Loucy (cell line): ENCODE measurements at regions not wholly inside any gene's neighbourhood (a gene's known extent, or its start where the extent isn't known, plus 50 kb on each side); places are given as distances from the start of the nearest gene placed in this dataset.

Source experiments
- H2AFZ ChIP-seq: fragments of 200-600 bp; sonication (generic); 2 replicates; pipeline ENCODE4 v1.6.0; 2016; ENCODE audit warnings: antibody characterized with exemption, mild to moderate bottlenecking, low read length, moderate library complexity
- H3F3A ChIP-seq: fragments of 200-600 bp; 2 replicates; pipeline ENCODE4 v1.6.0; 2016; ENCODE audit warnings: antibody characterized with exemption, low read depth, mild to moderate bottlenecking
- H3K27me3 ChIP-seq: fragments of 200-600 bp; sonication (generic); 2 replicates; pipeline ENCODE4 v1.6.1; 2014; ENCODE audit warnings: low read length, mild to moderate bottlenecking; ENCODE audit not compliant: insufficient read depth, poor library complexity, severe bottlenecking
- H3K36me3 ChIP-seq: fragments of 200-600 bp; sonication (generic); 2 replicates; pipeline ENCODE4 v1.6.1; 2016; ENCODE audit warnings: low read length; ENCODE audit not compliant: insufficient read depth
- H3K4me1 ChIP-seq: fragments of 200-600 bp; sonication (generic); 2 replicates; pipeline ENCODE4 v1.5.1; 2014; ENCODE audit warnings: low read length, mild to moderate bottlenecking; ENCODE audit not compliant: insufficient read depth, poor library complexity, severe bottlenecking
- H3K4me2 ChIP-seq: fragments of 200-600 bp; sonication (generic); 2 replicates; pipeline ENCODE4 v1.6.0; 2014; ENCODE audit warnings: antibody characterized with exemption, low read length, low read depth, mild to moderate bottlenecking; ENCODE audit not compliant: poor library complexity, severe bottlenecking
- H3K4me3 ChIP-seq: fragments of 200-600 bp; sonication (generic); 2 replicates; pipeline ENCODE4 v1.5.1; 2014; ENCODE audit warnings: low read length, mild to moderate bottlenecking, mixed read lengths; ENCODE audit not compliant: poor library complexity, severe bottlenecking
- H3K79me2 ChIP-seq: fragments of 200-600 bp; sonication (generic); 2 replicates; pipeline ENCODE4 v1.6.1; 2014; ENCODE audit warnings: low read length; ENCODE audit not compliant: insufficient read depth
- H3K9ac ChIP-seq: fragments of 200-600 bp; sonication (generic); 2 replicates; pipeline ENCODE4 v1.6.0; 2014; ENCODE audit warnings: mild to moderate bottlenecking, low read depth, low read length, moderate library complexity; ENCODE audit not compliant: poor library complexity, severe bottlenecking
- H3K9me2 ChIP-seq: fragments of 200-600 bp; sonication (generic); replicated peaks from 2 replicates; pipeline ENCODE4 v1.6.1; 2016; ENCODE audit warnings: low read depth, low read length, mixed read lengths
- H3K9me3 ChIP-seq: fragments of 200-600 bp; sonication (generic); 2 replicates; pipeline ENCODE4 v1.6.1; 2014; ENCODE audit warnings: mild to moderate bottlenecking, antibody characterized with exemption, low read length, low read depth; ENCODE audit not compliant: insufficient read depth
- H4K20me1 ChIP-seq: fragments of 200-600 bp; sonication (generic); 2 replicates; pipeline ENCODE4 v1.6.0; 2014; ENCODE audit warnings: antibody characterized with exemption, low read length, mild to moderate bottlenecking; ENCODE audit not compliant: insufficient read depth, poor library complexity, severe bottlenecking
- EZH2phosphoT487 ChIP-seq: fragments of 200-600 bp; IDR thresholded peaks from 2 replicates; pipeline ENCODE4 v1.6.1; 2018; ENCODE audit warnings: antibody characterized with exemption, mild to moderate bottlenecking, moderate library complexity, borderline replicate concordance
- TF ChIP-seq, protein P1 (sequence below): fragments of 200-600 bp; sonication (generic); conservative IDR thresholded peaks from 2 replicates; pipeline ENCODE4 v1.5.1; 2014; ENCODE audit warnings: mild to moderate bottlenecking, antibody characterized with exemption, low read length

GRCh38 chr11:23079382-23079813 lies 219.1 kb upstream of the CCDC179 start:
- no peak overlapping the region for H3K4me2 ChIP-seq
- no peaks in the 10 kb centered on the region for H3F3A ChIP-seq
- H3K4me1 ChIP-seq, result no peaks in the 10 kb centered on the region
- no peaks in the 10 kb centered on the region for H3K79me2 ChIP-seq
- no peaks in the 10 kb centered on the region for H3K9me2 ChIP-seq
- H4K20me1 ChIP-seq, result no peaks in the 10 kb centered on the region
- no peaks in the 10 kb centered on the region for H3K27me3 ChIP-seq
- no peak overlapping the region for H2AFZ ChIP-seq
- no peak overlapping the region for H3K4me3 ChIP-seq
- TF ChIP-seq EZH2phosphoT487, result no peak
- TF ChIP-seq, protein P1, sequence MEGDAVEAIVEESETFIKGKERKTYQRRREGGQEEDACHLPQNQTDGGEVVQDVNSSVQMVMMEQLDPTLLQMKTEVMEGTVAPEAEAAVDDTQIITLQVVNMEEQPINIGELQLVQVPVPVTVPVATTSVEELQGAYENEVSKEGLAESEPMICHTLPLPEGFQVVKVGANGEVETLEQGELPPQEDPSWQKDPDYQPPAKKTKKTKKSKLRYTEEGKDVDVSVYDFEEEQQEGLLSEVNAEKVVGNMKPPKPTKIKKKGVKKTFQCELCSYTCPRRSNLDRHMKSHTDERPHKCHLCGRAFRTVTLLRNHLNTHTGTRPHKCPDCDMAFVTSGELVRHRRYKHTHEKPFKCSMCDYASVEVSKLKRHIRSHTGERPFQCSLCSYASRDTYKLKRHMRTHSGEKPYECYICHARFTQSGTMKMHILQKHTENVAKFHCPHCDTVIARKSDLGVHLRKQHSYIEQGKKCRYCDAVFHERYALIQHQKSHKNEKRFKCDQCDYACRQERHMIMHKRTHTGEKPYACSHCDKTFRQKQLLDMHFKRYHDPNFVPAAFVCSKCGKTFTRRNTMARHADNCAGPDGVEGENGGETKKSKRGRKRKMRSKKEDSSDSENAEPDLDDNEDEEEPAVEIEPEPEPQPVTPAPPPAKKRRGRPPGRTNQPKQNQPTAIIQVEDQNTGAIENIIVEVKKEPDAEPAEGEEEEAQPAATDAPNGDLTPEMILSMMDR, result no peak
- no peaks in the 10 kb centered on the region for H3K9me3 ChIP-seq
- no peaks in the 10 kb centered on the region for H3K36me3 ChIP-seq
- no peak overlapping the region for H3K9ac ChIP-seq

GRCh38 chr11:23087407-23087806 lies 227.1 kb upstream of the CCDC179 start:
- H3K9me3 ChIP-seq, result no peaks in the 10 kb centered on the region
- H3K79me2 ChIP-seq, result no peaks in the 10 kb centered on the region
- H3K4me1 ChIP-seq, result no peaks in the 10 kb centered on the region
- no peaks in the 10 kb centered on the region for H3K27me3 ChIP-seq
- H3K9ac ChIP-seq, result no peak overlapping the region
- no peak overlapping the region for H3K4me2 ChIP-seq
- TF ChIP-seq EZH2phosphoT487, result no peak
- TF ChIP-seq, protein P1, result no peak
- no peak overlapping the region for H3K4me3 ChIP-seq
- H3K36me3 ChIP-seq, result no peaks in the 10 kb centered on the region
- no peak overlapping the region for H2AFZ ChIP-seq
- H3K9me2 ChIP-seq, result no peaks in the 10 kb centered on the region
- H4K20me1 ChIP-seq, result no peaks in the 10 kb centered on the region
- H3F3A ChIP-seq, result no peaks in the 10 kb centered on the region

GRCh38 chr11:23090659-23091058 lies 230.4 kb upstream of the CCDC179 start:
- H3K4me2 ChIP-seq, result no peak overlapping the region
- H3K4me3 ChIP-seq, result no peak overlapping the region
- H2AFZ ChIP-seq, result no peak overlapping the region
- TF ChIP-seq, protein P1, result no peak
- TF ChIP-seq EZH2phosphoT487, result no peak
- no peaks in the 10 kb centered on the region for H4K20me1 ChIP-seq
- no peaks in the 10 kb centered on the region for H3K36me3 ChIP-seq
- H3K9ac ChIP-seq, result no peak overlapping the region
- no peaks in the 10 kb centered on the region for H3K9me2 ChIP-seq
- no peaks in the 10 kb centered on the region for H3K9me3 ChIP-seq
- no peaks in the 10 kb centered on the region for H3K27me3 ChIP-seq
- no peaks in the 10 kb centered on the region for H3K4me1 ChIP-seq
- H3F3A ChIP-seq, result no peaks in the 10 kb centered on the region
- H3K79me2 ChIP-seq, result no peaks in the 10 kb centered on the region
